Neural cell (in vitro differentiated cells): ENCODE measurements at regions not wholly inside any gene's neighbourhood (a gene's known extent, or its start where the extent isn't known, plus 50 kb on each side); places are given as distances from the start of the nearest gene placed in this dataset.

ENCODE experiments used
- CTCF ChIP-seq: fragments of 450-650 bp; IDR thresholded peaks from 2 replicates; pipeline ENCODE4 v1.5.1; 2014; ENCODE audit warnings: antibody characterized with exemption, mild to moderate bottlenecking, moderate library complexity; ENCODE audit not compliant: poor library complexity, severe bottlenecking
- EZH2 ChIP-seq: fragments of 200-600, 300-800 bp; shearing (Covaris generic), sonication (generic); IDR thresholded peaks from 2 replicates; pipeline ENCODE4 v1.6.1; 2014; ENCODE audit warnings: antibody characterized with exemption, low read length, borderline replicate concordance, mild to moderate bottlenecking; ENCODE audit not compliant: insufficient read depth, poor library complexity, severe bottlenecking
- MXI1 ChIP-seq: fragments of 450-650 bp; conservative IDR thresholded peaks from 2 replicates; pipeline ENCODE4 v1.6.1; 2014; ENCODE audit warnings: antibody characterized with exemption, mild to moderate bottlenecking; ENCODE audit not compliant: poor library complexity, severe bottlenecking
- SMC3 ChIP-seq: fragments of 450-650 bp; conservative IDR thresholded peaks from 2 replicates; pipeline ENCODE4 v1.6.1; 2014; ENCODE audit warnings: antibody characterized with exemption, mild to moderate bottlenecking, moderate library complexity; ENCODE audit not compliant: poor library complexity
- TAF1 ChIP-seq: IDR thresholded peaks from 2 replicates; pipeline ENCODE4 v1.6.1; 2012; ENCODE audit warnings: low read depth

- no peak for TF ChIP-seq CTCF
- TF ChIP-seq SMC3: no peak
- TF ChIP-seq MXI1: no peak
- no peak for TF ChIP-seq EZH2
- TF ChIP-seq TAF1: no peak
Observed at GRCh38 chr17:70661342-70662222, 492.2 kb downstream of the KCNJ2 start.
